ENCODE measurements at regions not wholly inside any gene's neighbourhood (a gene's known extent, or its start where the extent isn't known, plus 50 kb on each side); places are given as distances from the start of the nearest gene placed in this dataset.

DNA sequence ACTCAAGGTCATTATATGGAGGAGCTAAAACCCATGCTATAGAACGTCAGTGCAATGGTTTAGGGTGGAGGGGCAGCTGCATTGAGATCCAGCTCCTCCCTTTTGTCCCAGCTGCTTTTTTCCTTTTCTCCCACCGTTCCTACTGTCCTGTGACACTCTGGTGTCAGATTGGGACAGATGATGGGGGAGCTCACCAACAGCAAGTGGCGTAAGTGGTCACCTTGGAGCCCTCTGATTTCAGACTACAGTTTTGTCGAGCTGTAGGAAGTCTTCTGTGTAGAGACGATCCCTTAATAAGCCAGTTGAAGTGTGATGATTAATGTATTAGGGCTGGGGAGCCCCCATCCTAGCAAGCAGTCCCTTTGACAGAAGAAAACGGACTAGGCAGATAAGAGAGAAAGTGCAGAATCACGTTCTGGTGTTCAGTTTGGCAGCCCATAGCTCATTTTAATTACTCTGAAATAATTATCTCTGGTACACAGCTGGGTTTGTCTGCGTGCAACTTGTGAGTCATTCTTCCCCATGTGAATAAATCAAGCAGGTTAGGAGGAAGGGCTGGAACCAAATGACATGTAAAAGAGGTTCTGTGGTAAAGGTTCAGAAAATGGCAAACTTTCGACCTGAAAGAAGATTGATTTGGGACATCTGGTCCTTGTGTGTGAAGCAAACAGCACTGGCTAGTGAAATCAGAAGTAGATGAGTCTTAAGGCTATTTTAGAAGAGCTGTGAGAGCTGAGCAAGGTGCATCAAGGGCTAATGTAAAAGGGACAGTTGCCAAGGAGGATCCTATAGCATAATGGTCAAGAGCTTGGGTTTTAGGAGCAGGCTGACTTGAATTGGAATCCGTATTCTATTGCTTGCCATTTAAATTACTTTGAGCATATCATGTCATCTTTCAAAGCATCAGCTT, 241.4 kb downstream of the EDEM1 start (continued):
- TF ChIP-seq, protein P1, sequence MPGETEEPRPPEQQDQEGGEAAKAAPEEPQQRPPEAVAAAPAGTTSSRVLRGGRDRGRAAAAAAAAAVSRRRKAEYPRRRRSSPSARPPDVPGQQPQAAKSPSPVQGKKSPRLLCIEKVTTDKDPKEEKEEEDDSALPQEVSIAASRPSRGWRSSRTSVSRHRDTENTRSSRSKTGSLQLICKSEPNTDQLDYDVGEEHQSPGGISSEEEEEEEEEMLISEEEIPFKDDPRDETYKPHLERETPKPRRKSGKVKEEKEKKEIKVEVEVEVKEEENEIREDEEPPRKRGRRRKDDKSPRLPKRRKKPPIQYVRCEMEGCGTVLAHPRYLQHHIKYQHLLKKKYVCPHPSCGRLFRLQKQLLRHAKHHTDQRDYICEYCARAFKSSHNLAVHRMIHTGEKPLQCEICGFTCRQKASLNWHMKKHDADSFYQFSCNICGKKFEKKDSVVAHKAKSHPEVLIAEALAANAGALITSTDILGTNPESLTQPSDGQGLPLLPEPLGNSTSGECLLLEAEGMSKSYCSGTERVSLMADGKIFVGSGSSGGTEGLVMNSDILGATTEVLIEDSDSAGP (CRISPR knock-in tag; IDR thresholded peaks at IDR 0.05) = 0 out of 2 replicates have a peak, but pooled peaks have one; percentile 36
- TF ChIP-seq MCM3 (IDR thresholded peaks at IDR 0.05) (no peak), ZEB2 (IDR thresholded peaks at IDR 0.05) (peak; percentile 90), ZKSCAN8 (CRISPR knock-in tag; IDR thresholded peaks at IDR 0.05) (peak; percentile 93), ZNF121 (CRISPR knock-in tag; conservative IDR thresholded peaks at IDR 0.05) (no peak), SNIP1 (IDR thresholded peaks at IDR 0.05; ENCODE audit: low read depth) (no peak), IFI16 (CRISPR knock-in tag; IDR thresholded peaks at IDR 0.05) (peak; percentile 70; the same call in 1 of the 2 replicates), MAFK (IDR thresholded peaks at IDR 0.05; ENCODE audit: low read length) (peak; percentile 94), PRPF4 (IDR thresholded peaks at IDR 0.05; ENCODE audit: insufficient read depth, low read depth, low read length, poor library complexity, severe bottlenecking) (no peak), POLR2G (IDR thresholded peaks at IDR 0.05; ENCODE audit: low read depth, low read length) (no peak), TAL1 (IDR thresholded peaks at IDR 0.05) (peak; percentile 99), PHF8 (IDR thresholded peaks at IDR 0.05; ENCODE audit: borderline replicate concordance, low read length) (no peak; the same call in 1 of the 2 replicates), SMC3 (conservative IDR thresholded peaks at IDR 0.05; ENCODE audit: insufficient read depth, low read depth, low read length) (no peak), ZFP36 (IDR thresholded peaks at IDR 0.05; ENCODE audit: low read depth, low read length, partially characterized antibody) (peak; percentile 22)
- TF ChIP-seq, protein P2, sequence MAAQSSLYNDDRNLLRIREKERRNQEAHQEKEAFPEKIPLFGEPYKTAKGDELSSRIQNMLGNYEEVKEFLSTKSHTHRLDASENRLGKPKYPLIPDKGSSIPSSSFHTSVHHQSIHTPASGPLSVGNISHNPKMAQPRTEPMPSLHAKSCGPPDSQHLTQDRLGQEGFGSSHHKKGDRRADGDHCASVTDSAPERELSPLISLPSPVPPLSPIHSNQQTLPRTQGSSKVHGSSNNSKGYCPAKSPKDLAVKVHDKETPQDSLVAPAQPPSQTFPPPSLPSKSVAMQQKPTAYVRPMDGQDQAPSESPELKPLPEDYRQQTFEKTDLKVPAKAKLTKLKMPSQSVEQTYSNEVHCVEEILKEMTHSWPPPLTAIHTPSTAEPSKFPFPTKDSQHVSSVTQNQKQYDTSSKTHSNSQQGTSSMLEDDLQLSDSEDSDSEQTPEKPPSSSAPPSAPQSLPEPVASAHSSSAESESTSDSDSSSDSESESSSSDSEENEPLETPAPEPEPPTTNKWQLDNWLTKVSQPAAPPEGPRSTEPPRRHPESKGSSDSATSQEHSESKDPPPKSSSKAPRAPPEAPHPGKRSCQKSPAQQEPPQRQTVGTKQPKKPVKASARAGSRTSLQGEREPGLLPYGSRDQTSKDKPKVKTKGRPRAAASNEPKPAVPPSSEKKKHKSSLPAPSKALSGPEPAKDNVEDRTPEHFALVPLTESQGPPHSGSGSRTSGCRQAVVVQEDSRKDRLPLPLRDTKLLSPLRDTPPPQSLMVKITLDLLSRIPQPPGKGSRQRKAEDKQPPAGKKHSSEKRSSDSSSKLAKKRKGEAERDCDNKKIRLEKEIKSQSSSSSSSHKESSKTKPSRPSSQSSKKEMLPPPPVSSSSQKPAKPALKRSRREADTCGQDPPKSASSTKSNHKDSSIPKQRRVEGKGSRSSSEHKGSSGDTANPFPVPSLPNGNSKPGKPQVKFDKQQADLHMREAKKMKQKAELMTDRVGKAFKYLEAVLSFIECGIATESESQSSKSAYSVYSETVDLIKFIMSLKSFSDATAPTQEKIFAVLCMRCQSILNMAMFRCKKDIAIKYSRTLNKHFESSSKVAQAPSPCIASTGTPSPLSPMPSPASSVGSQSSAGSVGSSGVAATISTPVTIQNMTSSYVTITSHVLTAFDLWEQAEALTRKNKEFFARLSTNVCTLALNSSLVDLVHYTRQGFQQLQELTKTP (IDR thresholded peaks at IDR 0.05; ENCODE audit: low read depth in 1 of 2, partially characterized antibody in 2 of 2) = peak; percentile 77 to 97
- TF ChIP-seq, protein P3, sequence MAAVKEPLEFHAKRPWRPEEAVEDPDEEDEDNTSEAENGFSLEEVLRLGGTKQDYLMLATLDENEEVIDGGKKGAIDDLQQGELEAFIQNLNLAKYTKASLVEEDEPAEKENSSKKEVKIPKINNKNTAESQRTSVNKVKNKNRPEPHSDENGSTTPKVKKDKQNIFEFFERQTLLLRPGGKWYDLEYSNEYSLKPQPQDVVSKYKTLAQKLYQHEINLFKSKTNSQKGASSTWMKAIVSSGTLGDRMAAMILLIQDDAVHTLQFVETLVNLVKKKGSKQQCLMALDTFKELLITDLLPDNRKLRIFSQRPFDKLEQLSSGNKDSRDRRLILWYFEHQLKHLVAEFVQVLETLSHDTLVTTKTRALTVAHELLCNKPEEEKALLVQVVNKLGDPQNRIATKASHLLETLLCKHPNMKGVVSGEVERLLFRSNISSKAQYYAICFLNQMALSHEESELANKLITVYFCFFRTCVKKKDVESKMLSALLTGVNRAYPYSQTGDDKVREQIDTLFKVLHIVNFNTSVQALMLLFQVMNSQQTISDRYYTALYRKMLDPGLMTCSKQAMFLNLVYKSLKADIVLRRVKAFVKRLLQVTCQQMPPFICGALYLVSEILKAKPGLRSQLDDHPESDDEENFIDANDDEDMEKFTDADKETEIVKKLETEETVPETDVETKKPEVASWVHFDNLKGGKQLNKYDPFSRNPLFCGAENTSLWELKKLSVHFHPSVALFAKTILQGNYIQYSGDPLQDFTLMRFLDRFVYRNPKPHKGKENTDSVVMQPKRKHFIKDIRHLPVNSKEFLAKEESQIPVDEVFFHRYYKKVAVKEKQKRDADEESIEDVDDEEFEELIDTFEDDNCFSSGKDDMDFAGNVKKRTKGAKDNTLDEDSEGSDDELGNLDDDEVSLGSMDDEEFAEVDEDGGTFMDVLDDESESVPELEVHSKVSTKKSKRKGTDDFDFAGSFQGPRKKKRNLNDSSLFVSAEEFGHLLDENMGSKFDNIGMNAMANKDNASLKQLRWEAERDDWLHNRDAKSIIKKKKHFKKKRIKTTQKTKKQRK (IDR thresholded peaks at IDR 0.05; ENCODE audit: borderline replicate concordance, low read depth, low read length) = no peak
- TF ChIP-seq, protein P4, sequence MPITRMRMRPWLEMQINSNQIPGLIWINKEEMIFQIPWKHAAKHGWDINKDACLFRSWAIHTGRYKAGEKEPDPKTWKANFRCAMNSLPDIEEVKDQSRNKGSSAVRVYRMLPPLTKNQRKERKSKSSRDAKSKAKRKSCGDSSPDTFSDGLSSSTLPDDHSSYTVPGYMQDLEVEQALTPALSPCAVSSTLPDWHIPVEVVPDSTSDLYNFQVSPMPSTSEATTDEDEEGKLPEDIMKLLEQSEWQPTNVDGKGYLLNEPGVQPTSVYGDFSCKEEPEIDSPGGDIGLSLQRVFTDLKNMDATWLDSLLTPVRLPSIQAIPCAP (CRISPR knock-in tag; IDR thresholded peaks at IDR 0.05; ENCODE audit: borderline replicate concordance) = 0 out of 2 replicates have a peak, but pooled peaks have one; percentile 18
